ENCODE measurements at regions not wholly inside any gene's neighbourhood (a gene's known extent, or its start where the extent isn't known, plus 50 kb on each side); places are given as distances from the start of the nearest gene placed in this dataset.

GRCh38 chr13:67493835-67494234, 263.7 kb upstream of the PCDH9 start:
- TF ChIP-seq CTCF (IDR thresholded peaks at IDR 0.05) (no peak), POLR2A (IDR thresholded peaks at IDR 0.05) (no peak)

Data from transverse colon (tissue), 3 donors.